ENCODE measurements at regions not wholly inside any gene's neighbourhood (a gene's known extent, or its start where the extent isn't known, plus 50 kb on each side); places are given as distances from the start of the nearest gene placed in this dataset.

GRCh38 chr15:92519709-92520108, 126.0 kb downstream of the ST8SIA2 start:
- TF ChIP-seq POLR2A (IDR thresholded peaks at IDR 0.05; ENCODE audit: low read depth, low read length) (no peak), RAD21 (IDR thresholded peaks at IDR 0.05; ENCODE audit: low read length) (no peak), MXI1 (IDR thresholded peaks at IDR 0.05; ENCODE audit: borderline replicate concordance, low read depth, low read length) (no peak)
- TF ChIP-seq, protein P1, sequence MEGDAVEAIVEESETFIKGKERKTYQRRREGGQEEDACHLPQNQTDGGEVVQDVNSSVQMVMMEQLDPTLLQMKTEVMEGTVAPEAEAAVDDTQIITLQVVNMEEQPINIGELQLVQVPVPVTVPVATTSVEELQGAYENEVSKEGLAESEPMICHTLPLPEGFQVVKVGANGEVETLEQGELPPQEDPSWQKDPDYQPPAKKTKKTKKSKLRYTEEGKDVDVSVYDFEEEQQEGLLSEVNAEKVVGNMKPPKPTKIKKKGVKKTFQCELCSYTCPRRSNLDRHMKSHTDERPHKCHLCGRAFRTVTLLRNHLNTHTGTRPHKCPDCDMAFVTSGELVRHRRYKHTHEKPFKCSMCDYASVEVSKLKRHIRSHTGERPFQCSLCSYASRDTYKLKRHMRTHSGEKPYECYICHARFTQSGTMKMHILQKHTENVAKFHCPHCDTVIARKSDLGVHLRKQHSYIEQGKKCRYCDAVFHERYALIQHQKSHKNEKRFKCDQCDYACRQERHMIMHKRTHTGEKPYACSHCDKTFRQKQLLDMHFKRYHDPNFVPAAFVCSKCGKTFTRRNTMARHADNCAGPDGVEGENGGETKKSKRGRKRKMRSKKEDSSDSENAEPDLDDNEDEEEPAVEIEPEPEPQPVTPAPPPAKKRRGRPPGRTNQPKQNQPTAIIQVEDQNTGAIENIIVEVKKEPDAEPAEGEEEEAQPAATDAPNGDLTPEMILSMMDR (conservative IDR thresholded peaks at IDR 0.05; ENCODE audit: low read depth, low read length), result no peak

All from IMR-90 (cell line).